ENCODE measurements at regions not wholly inside any gene's neighbourhood (a gene's known extent, or its start where the extent isn't known, plus 50 kb on each side); places are given as distances from the start of the nearest gene placed in this dataset.

DNA sequence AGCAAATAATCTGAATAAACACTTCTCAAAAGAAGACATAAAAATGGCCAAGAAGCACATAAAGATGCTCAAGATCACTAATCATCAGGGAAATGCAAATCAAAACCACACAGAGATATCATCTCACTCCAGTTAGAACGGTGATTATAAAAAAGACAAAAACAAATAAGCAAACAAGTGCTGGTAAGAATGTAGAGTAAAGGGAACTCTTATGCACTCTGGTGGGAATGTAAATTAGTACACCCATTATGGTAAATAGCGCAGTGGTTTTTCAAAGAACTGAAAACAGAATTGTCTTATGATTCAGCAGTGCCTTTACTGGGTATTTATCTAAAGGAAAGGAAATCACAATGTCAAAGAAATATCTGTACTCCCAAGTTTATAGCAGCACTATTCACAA lies 343.2 kb downstream of the HAPSTR1 start:
- Histone ChIP-seq H3K4me2 (ENCODE audit: low read depth, low read length, poor library complexity, severe bottlenecking) (no peak overlapping the region), H3F3A (ENCODE audit: low read depth) (no peaks in the 10 kb centered on the region), H3K9me3 (ENCODE audit: insufficient read depth, low read depth, low read length) (no peaks in the 10 kb centered on the region), H3K9me2 (replicated peaks; ENCODE audit: low read depth, low read length) (no peaks in the 10 kb centered on the region), H3K27me3 (ENCODE audit: insufficient read depth, low read length, poor library complexity, severe bottlenecking) (no peaks in the 10 kb centered on the region), H3K36me3 (ENCODE audit: insufficient read depth, low read length) (no peaks in the 10 kb centered on the region), H4K20me1 (ENCODE audit: insufficient read depth, low read length, poor library complexity, severe bottlenecking) (no peaks in the 10 kb centered on the region), H3K79me2 (ENCODE audit: insufficient read depth, low read length) (no peaks in the 10 kb centered on the region), H3K4me3 (ENCODE audit: low read length, poor library complexity, severe bottlenecking) (no peak overlapping the region), H3K4me1 (ENCODE audit: insufficient read depth, low read length, poor library complexity, severe bottlenecking) (no peaks in the 10 kb centered on the region), H2AFZ (ENCODE audit: low read length) (no peak overlapping the region), H3K9ac (ENCODE audit: low read depth, low read length, poor library complexity, severe bottlenecking) (no peak overlapping the region)
- no peak for TF ChIP-seq EZH2phosphoT487 (IDR thresholded peaks at IDR 0.05; ENCODE audit: borderline replicate concordance)
- TF ChIP-seq, protein P1, sequence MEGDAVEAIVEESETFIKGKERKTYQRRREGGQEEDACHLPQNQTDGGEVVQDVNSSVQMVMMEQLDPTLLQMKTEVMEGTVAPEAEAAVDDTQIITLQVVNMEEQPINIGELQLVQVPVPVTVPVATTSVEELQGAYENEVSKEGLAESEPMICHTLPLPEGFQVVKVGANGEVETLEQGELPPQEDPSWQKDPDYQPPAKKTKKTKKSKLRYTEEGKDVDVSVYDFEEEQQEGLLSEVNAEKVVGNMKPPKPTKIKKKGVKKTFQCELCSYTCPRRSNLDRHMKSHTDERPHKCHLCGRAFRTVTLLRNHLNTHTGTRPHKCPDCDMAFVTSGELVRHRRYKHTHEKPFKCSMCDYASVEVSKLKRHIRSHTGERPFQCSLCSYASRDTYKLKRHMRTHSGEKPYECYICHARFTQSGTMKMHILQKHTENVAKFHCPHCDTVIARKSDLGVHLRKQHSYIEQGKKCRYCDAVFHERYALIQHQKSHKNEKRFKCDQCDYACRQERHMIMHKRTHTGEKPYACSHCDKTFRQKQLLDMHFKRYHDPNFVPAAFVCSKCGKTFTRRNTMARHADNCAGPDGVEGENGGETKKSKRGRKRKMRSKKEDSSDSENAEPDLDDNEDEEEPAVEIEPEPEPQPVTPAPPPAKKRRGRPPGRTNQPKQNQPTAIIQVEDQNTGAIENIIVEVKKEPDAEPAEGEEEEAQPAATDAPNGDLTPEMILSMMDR (conservative IDR thresholded peaks at IDR 0.05; ENCODE audit: low read length): no peak

DNA sequence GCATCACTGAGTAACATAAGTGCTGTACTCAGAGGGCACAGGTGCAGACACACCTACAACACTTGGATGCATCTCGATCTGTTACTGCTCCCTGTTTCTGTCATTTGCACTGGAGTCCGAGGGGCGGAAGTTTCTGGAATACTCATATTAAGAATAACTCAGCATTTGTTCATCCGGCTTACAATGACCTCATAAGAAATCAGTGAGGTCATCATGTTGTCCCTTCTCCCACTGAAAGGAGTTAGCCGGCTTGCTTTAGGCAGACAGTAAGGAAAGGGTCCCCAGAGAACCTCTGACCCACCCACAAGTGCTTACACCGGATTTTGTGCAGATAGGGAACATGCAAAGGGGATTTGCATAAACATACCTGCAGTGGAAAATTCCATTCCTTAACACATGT lies 344.7 kb downstream of the HAPSTR1 start:
- H3K27me3 ChIP-seq (ENCODE audit: insufficient read depth, low read length, poor library complexity, severe bottlenecking): no peaks in the 10 kb centered on the region
- H3K4me2 ChIP-seq (ENCODE audit: low read depth, low read length, poor library complexity, severe bottlenecking): no peak overlapping the region
- TF ChIP-seq, protein P1 (conservative IDR thresholded peaks at IDR 0.05; ENCODE audit: low read length): no peak
- no peak for TF ChIP-seq EZH2phosphoT487 (IDR thresholded peaks at IDR 0.05; ENCODE audit: borderline replicate concordance)
- H3F3A ChIP-seq (ENCODE audit: low read depth): no peaks in the 10 kb centered on the region
- H3K4me1 ChIP-seq (ENCODE audit: insufficient read depth, low read length, poor library complexity, severe bottlenecking): no peaks in the 10 kb centered on the region
- no peak overlapping the region for H3K4me3 ChIP-seq (ENCODE audit: low read length, poor library complexity, severe bottlenecking)
- no peaks in the 10 kb centered on the region for H3K79me2 ChIP-seq (ENCODE audit: insufficient read depth, low read length)
- H3K9ac ChIP-seq (ENCODE audit: low read depth, low read length, poor library complexity, severe bottlenecking): no peak overlapping the region
- no peaks in the 10 kb centered on the region for H3K9me3 ChIP-seq (ENCODE audit: insufficient read depth, low read depth, low read length)
- H3K9me2 ChIP-seq (replicated peaks; ENCODE audit: low read depth, low read length): no peaks in the 10 kb centered on the region
- no peaks in the 10 kb centered on the region for H4K20me1 ChIP-seq (ENCODE audit: insufficient read depth, low read length, poor library complexity, severe bottlenecking)
- H2AFZ ChIP-seq (ENCODE audit: low read length): no peak overlapping the region
- no peaks in the 10 kb centered on the region for H3K36me3 ChIP-seq (ENCODE audit: insufficient read depth, low read length)

DNA sequence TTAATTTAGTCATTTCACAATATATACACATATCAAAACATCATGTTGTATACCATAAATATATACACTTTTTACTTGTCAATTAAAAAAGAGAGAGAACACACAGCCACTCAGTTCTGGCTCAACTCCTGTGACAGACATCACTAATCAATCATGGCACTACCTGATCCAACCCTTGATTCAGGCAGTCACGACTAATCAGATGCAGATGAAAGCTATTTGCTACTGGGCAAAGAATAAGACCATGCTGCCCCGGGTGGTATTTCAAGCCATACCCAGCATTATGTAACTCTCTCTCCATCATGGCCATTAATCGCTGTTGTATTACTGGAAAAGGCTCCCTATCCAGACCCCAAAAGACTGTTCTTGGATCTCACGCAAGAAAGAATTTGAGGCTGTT lies 345.7 kb downstream of the HAPSTR1 start:
- TF ChIP-seq, protein P1 (conservative IDR thresholded peaks at IDR 0.05; ENCODE audit: low read length): no peak
- TF ChIP-seq EZH2phosphoT487 (IDR thresholded peaks at IDR 0.05; ENCODE audit: borderline replicate concordance): no peak
- H3K9me2 ChIP-seq (replicated peaks; ENCODE audit: low read depth, low read length): no peaks in the 10 kb centered on the region
- no peaks in the 10 kb centered on the region for H3F3A ChIP-seq (ENCODE audit: low read depth)
- no peaks in the 10 kb centered on the region for H3K4me1 ChIP-seq (ENCODE audit: insufficient read depth, low read length, poor library complexity, severe bottlenecking)
- no peaks in the 10 kb centered on the region for H4K20me1 ChIP-seq (ENCODE audit: insufficient read depth, low read length, poor library complexity, severe bottlenecking)
- no peak overlapping the region for H3K9ac ChIP-seq (ENCODE audit: low read depth, low read length, poor library complexity, severe bottlenecking)
- H2AFZ ChIP-seq (ENCODE audit: low read length): no peak overlapping the region
- H3K36me3 ChIP-seq (ENCODE audit: insufficient read depth, low read length): no peaks in the 10 kb centered on the region
- no peaks in the 10 kb centered on the region for H3K27me3 ChIP-seq (ENCODE audit: insufficient read depth, low read length, poor library complexity, severe bottlenecking)
- no peaks in the 10 kb centered on the region for H3K79me2 ChIP-seq (ENCODE audit: insufficient read depth, low read length)
- H3K4me2 ChIP-seq (ENCODE audit: low read depth, low read length, poor library complexity, severe bottlenecking): no peak overlapping the region
- H3K9me3 ChIP-seq (ENCODE audit: insufficient read depth, low read depth, low read length): no peaks in the 10 kb centered on the region
- H3K4me3 ChIP-seq (ENCODE audit: low read length, poor library complexity, severe bottlenecking): no peak overlapping the region
